IMR-90 (cell line): ENCODE measurements at regions not wholly inside any gene's neighbourhood (a gene's known extent, or its start where the extent isn't known, plus 50 kb on each side); places are given as distances from the start of the nearest gene placed in this dataset.
"Not testable (repeated sequence)": the region's sequence is repeated elsewhere in the genome, so short reads cannot be mapped to it uniquely, and the experiment has no call there.

Experiments
- ATAC-seq: fragments of 200-7000 bp; cut with Tn5 transposase; 2 replicates; pipeline ENCODE4 v1.9.1; 2020; ENCODE audit warnings: low read depth, mild to moderate bottlenecking, moderate library complexity
- BruUV-seq: library from RNA; stranded (reverse); fragments of 400-500 nt; replicated peaks from 2 replicates; lab custom pipeline; 2021; lab: Mats Ljungman, UMichigan
- CTCF ChIA-PET: fragments of 300-600 bp; formaldehyde crosslinking; extraction: SDS; loops from one replicate; lab custom pipeline; 2021; ENCODE audit warnings: antibody characterized with exemption; lab: Yijun Ruan, JAX
- POLR2A ChIA-PET: fragments of 300-600 bp; sonication (Branson Sonifier 250); formaldehyde crosslinking; loops from one replicate; lab custom pipeline; 2022; ENCODE audit warnings: antibody characterized with exemption; ENCODE audit not compliant: unreplicated experiment; lab: Charles Lee
- DNase-seq: peaks from one replicate; pipeline ENCODE4 v3.0.0; 2013
- H2AFZ ChIP-seq: replicated peaks from 2 replicates; pipeline ENCODE3; 2013; ENCODE audit warnings: low read length, mild to moderate bottlenecking; ENCODE audit not compliant: poor library complexity
- H2AK5ac ChIP-seq: 2 replicates; pipeline ENCODE4 v1.6.1; 2013; ENCODE audit warnings: low read depth, low read length, inconsistent platforms
- H2AK9ac ChIP-seq: replicated peaks from 2 replicates; pipeline ENCODE3; 2013; ENCODE audit warnings: mild to moderate bottlenecking, low read depth, low read length, moderate library complexity; ENCODE audit not compliant: poor library complexity
- H2BK120ac ChIP-seq: 2 replicates; pipeline ENCODE4 v1.6.1; 2013; ENCODE audit warnings: low read depth, low read length, inconsistent platforms
- H2BK15ac ChIP-seq: 3 replicates; pipeline ENCODE4 v1.6.1; 2013; ENCODE audit warnings: low read depth, low read length, inconsistent platforms
- H2BK20ac ChIP-seq: 2 replicates; pipeline ENCODE4 v1.6.1; 2013; ENCODE audit warnings: low read depth, mild to moderate bottlenecking, inconsistent platforms, low read length, moderate library complexity
- H2BK5ac ChIP-seq: 2 replicates; pipeline ENCODE4 v1.6.1; 2013; ENCODE audit warnings: mild to moderate bottlenecking, low read depth, low read length, inconsistent platforms; ENCODE audit not compliant: poor library complexity, severe bottlenecking
- H3K14ac ChIP-seq: replicated peaks from 2 replicates; pipeline ENCODE4 v1.6.1; 2013; ENCODE audit warnings: low read depth, low read length, inconsistent platforms
- H3K18ac ChIP-seq: 2 replicates; pipeline ENCODE4 v1.6.1; 2013; ENCODE audit warnings: low read depth, low read length, control low read depth
- H3K23ac ChIP-seq: 2 replicates; pipeline ENCODE4 v1.6.1; 2013; ENCODE audit warnings: low read depth, low read length, inconsistent platforms
- H3K27ac ChIP-seq: 2 replicates; pipeline ENCODE4 v1.5.1; 2013; ENCODE audit warnings: mild to moderate bottlenecking, control low read depth, low read length; ENCODE audit not compliant: insufficient read depth
- H3K27me3 ChIP-seq: 2 replicates; pipeline ENCODE4 v1.6.1; 2013; ENCODE audit warnings: low read length; ENCODE audit not compliant: control insufficient read depth, insufficient read depth
- H3K36me3 ChIP-seq: 2 replicates; pipeline ENCODE4 v1.6.1; 2013; ENCODE audit warnings: low read length, mixed read lengths; ENCODE audit not compliant: control insufficient read depth, insufficient read depth
- H3K4ac ChIP-seq: 2 replicates; pipeline ENCODE4 v1.6.1; 2013; ENCODE audit warnings: low read depth, low read length, inconsistent platforms
- H3K4me1 ChIP-seq: 2 replicates; pipeline ENCODE4 v1.6.1; 2013; ENCODE audit warnings: low read length, mixed read lengths; ENCODE audit not compliant: control insufficient read depth, insufficient read depth
- H3K4me2 ChIP-seq: 2 replicates; pipeline ENCODE4 v1.6.1; 2013; ENCODE audit warnings: low read depth, mild to moderate bottlenecking, control low read depth, low read length, moderate library complexity
- H3K4me3 ChIP-seq: 2 replicates; pipeline ENCODE4 v1.5.1; 2013; ENCODE audit warnings: low read depth, mild to moderate bottlenecking, control low read depth, low read length, moderate library complexity; ENCODE audit not compliant: insufficient read depth
- H3K56ac ChIP-seq: 2 replicates; pipeline ENCODE4 v1.6.1; 2013; ENCODE audit warnings: low read length, inconsistent platforms; ENCODE audit not compliant: insufficient read depth; ENCODE audit errors: extremely low read depth
- H3K79me1 ChIP-seq, 2 experiments: 2 replicates each; pipeline ENCODE4 v1.6.1; 2013; ENCODE audit warnings: low read length in 2 of 2, inconsistent platforms in 1 of 2, low read depth in 1 of 2
- H3K9ac ChIP-seq: 2 replicates; pipeline ENCODE4 v1.6.1; 2013; ENCODE audit warnings: low read depth, low read length, control low read depth
- H3K9me1 ChIP-seq: 2 replicates; pipeline ENCODE4 v1.6.1; 2013; ENCODE audit warnings: low read length, inconsistent platforms; ENCODE audit not compliant: insufficient read depth
- H3K9me3 ChIP-seq: 2 replicates; pipeline ENCODE4 v1.6.1; 2013; ENCODE audit warnings: low read length; ENCODE audit not compliant: control insufficient read depth, insufficient read depth
- H4K20me1 ChIP-seq: 2 replicates; pipeline ENCODE4 v1.6.1; 2013; ENCODE audit warnings: low read length, inconsistent platforms; ENCODE audit not compliant: insufficient read depth
- H4K5ac ChIP-seq: 2 replicates; pipeline ENCODE4 v1.6.1; 2013; ENCODE audit warnings: mild to moderate bottlenecking, low read depth, low read length, control low read depth
- H4K8ac ChIP-seq, 2 experiments: 2 replicates each; pipeline ENCODE4 v1.6.1; 2013; ENCODE audit warnings: low read depth in 2 of 2, low read length in 2 of 2, control low read depth in 1 of 2, inconsistent platforms in 1 of 2
- H4K91ac ChIP-seq: 2 replicates; pipeline ENCODE4 v1.6.1; 2013; ENCODE audit warnings: low read depth, low read length, inconsistent platforms; ENCODE audit not compliant: insufficient read depth
- WGBS, 2 experiments: methylation state at CpG; one replicate each; pipeline versions ENCODE4 v1.1.5 to v1.1.7; 2013; ENCODE audit warnings: missing lambda C conversion rate in 2 of 2; ENCODE audit not compliant: insufficient read length in 1 of 2; ENCODE audit errors: extremely low coverage in 2 of 2; 5-methylcytosine and 5-hydroxymethylcytosine counted together
- dilution Hi-C: fragments of 300-500 bp; cut with HindIII; formaldehyde crosslinking; loops from one replicate; pipeline ENCODE4 v1.14.3; 2018; ENCODE audit warnings: low sequenced_read_pairs; ENCODE audit not compliant: unreplicated experiment
- in situ Hi-C: fragments of 300-500 bp; cut with MboI; formaldehyde crosslinking; loops from 3 replicates; pipeline ENCODE4 v1.14.3; 2019; ENCODE audit warnings: low sequenced_read_pairs, inconsistent platforms, mixed read lengths
- intact Hi-C: fragments of 100-400 bp; cut with micrococcal nuclease; formaldehyde crosslinking; loops from 2 replicates; pipeline ENCODE4 v1.10.0; 2022

GRCh38 chr15:30470601-30471365 lies 56.7 kb upstream of the GOLGA8R start:
- H4K20me1 ChIP-seq, DNase-seq, in situ Hi-C loops, H2BK20ac ChIP-seq, H3K14ac ChIP-seq, CTCF ChIA-PET, H2AK9ac ChIP-seq, H2AFZ ChIP-seq, H3K18ac ChIP-seq, H3K36me3 ChIP-seq, H3K4ac ChIP-seq, H3K4me1 ChIP-seq, H2AK5ac ChIP-seq, BruUV-seq, H3K79me1 ChIP-seq, H3K9me3 ChIP-seq, H2BK120ac ChIP-seq, H3K23ac ChIP-seq, H3K27me3 ChIP-seq, H2BK5ac ChIP-seq, H3K9ac ChIP-seq, H3K9me1 ChIP-seq, H4K5ac ChIP-seq, dilution Hi-C loops, H4K8ac ChIP-seq, POLR2A ChIA-PET, H3K27ac ChIP-seq, H3K4me2 ChIP-seq, intact Hi-C loops, H2BK15ac ChIP-seq, H4K91ac ChIP-seq, H3K56ac ChIP-seq: not testable (repeated sequence)
- peak; percentile 97 for ATAC-seq
- peak overlapping the region; percentile 34 for H3K4me3 ChIP-seq
- no CpG with 5 or more reads among the region's 89 CpGs for WGBS, 2 experiments

DNA sequence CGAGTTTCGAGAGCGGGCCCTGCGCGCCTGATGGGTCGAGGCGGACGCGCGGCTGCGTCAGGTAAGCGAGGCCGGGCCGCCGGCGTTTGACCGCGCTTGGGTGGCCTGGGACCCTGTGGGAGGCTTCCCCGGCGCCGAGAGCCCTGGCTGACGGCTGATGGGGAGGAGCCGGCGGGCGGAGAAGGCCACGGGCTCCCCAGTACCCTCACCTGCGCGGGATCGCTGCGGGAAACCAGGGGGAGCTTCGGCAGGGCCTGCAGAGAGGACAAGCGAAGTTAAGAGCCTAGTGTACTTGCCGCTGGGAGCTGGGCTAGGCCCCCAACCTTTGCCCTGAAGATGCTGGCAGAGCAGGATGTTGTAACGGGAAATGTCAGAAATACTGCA lies 57.3 kb upstream of the GOLGA8R start:
- H2AK9ac ChIP-seq, H3K4me1 ChIP-seq, H2BK120ac ChIP-seq, H3K4ac ChIP-seq, H2BK15ac ChIP-seq, H3K27ac ChIP-seq, H4K20me1 ChIP-seq, BruUV-seq, POLR2A ChIA-PET, H3K18ac ChIP-seq, H3K56ac ChIP-seq, H2AFZ ChIP-seq, DNase-seq, H3K14ac ChIP-seq, H3K27me3 ChIP-seq, ATAC-seq, H3K9ac ChIP-seq, in situ Hi-C loops, H3K9me3 ChIP-seq, H3K36me3 ChIP-seq, H2AK5ac ChIP-seq, H4K5ac ChIP-seq, H3K79me1 ChIP-seq, dilution Hi-C loops, H3K4me2 ChIP-seq, H2BK20ac ChIP-seq, H3K23ac ChIP-seq, intact Hi-C loops, H4K8ac ChIP-seq, H2BK5ac ChIP-seq, H4K91ac ChIP-seq, H3K9me1 ChIP-seq, CTCF ChIA-PET: not testable (repeated sequence)
- H3K4me3 ChIP-seq: peak overlapping the region; percentile 34; the same call in 1 of the 2 replicates
- WGBS, 2 experiments: no CpG with 5 or more reads among the region's 34 CpGs
